GM19328 (cell line): ENCODE measurements at regions not wholly inside any gene's neighbourhood (a gene's known extent, or its start where the extent isn't known, plus 50 kb on each side); places are given as distances from the start of the nearest gene placed in this dataset.
"Not testable (repeated sequence)": the region's sequence is repeated elsewhere in the genome, so short reads cannot be mapped to it uniquely, and the experiment has no call there.

Source experiments
- ATAC-seq: cut with Tn5 transposase; IDR thresholded peaks from one replicate; pipeline ENCODE4 v1.9.1; 2021; ENCODE audit warnings: mild to moderate bottlenecking, moderate library complexity; ENCODE audit not compliant: unreplicated experiment

GRCh38 chr6:40849546-40849945 is 189.5 kb downstream of the UNC5CL start:
- ATAC-seq = no peak

DNA sequence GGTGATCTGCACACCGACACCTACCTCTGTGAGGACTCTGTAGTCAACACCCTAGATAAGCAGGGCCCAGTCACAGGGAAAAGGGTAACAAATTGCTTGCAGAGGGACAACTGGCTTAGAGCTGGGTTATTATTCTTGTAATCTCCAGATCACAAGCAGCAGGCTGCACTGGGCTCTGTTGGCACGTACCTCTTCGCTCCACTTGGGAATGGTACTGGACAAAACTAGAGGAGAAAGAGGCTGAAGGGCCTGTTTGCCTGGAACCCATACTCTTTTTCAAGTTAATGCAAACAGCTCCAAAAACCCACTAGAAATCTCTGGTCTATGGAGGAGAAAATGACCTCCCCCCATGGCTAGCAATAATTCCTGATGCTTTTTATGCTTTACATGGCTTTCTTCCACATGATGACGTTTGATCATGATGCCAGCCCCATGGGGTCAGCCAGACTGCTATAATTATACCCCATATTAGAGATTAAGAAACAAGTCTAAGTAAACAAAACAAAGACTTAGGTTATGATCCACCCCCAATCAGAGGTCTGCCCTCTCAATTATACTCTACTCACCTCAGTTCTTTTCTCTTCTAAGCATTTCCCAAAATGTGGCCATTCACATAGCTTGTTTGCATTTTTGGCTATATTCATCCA is 190.0 kb downstream of the UNC5CL start:
- ATAC-seq = no peak

DNA sequence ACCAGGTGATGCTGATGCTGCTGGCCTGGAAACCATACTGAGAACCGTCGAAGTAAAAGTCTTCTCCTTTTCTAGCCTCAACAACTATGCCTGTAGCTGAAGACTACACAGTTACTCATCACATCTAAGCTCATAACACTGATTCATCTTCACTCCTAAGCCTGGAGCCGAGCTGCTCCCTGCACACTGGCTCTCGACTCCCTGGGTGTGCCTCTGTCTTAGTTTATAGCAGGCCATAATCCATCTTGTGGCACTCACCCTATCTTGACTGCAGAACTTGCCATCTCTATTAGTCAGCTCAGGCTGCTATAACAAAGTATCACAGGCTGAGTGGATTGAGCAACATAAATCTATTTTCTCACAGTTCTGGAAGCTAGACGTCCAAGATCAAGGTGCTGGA is 191.0 kb downstream of the UNC5CL start:
- no peak for ATAC-seq

DNA sequence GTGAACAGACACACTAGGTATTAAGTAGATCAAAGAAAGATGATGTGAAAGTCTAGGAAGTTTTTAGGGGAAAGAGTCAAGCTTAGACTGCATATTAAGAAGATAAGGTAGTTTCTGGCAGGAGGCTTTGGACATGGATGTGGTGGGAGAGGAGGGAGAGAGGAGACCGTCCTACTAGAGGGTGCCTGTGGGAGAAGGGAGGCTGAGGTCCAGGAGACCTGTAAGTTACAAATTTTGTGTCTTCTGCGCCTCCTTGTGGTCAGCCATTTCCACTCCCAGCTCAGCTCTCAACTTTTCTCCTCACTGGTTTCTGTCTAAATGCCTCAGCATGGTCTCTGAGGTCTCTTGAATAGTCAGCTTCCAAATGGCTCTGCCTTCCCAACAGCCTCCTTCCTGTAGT is 193.5 kb downstream of the UNC5CL start:
- no peak for ATAC-seq

GRCh38 chr6:40844246-40844645 is 194.8 kb downstream of the UNC5CL start:
- ATAC-seq = no peak

- no peak for ATAC-seq
Measured at GRCh38 chr6:40841721-40842120, 197.3 kb downstream of the UNC5CL start.

- no peak for ATAC-seq
Measured at GRCh38 chr6:40832691-40833090, 206.3 kb downstream of the UNC5CL start.

DNA sequence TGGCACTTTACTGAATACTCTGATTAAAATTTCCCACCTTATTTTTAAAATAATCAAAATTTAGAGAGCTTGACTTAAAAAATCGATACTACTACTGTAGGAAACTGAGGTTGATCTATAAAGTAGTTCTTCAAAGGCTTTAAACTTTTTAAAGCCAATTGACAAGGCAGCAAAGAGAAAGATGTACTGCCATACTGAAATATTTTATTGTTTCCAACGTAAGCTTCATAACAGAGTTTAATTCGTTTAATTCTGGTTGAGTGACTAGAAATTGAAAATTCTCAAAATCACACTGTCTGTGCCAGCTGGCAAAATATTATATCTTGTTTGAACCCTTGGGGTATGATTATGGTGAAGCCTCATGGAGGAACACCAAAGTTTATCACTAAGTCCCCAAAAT is 207.6 kb downstream of the UNC5CL start:
- ATAC-seq = no peak

DNA sequence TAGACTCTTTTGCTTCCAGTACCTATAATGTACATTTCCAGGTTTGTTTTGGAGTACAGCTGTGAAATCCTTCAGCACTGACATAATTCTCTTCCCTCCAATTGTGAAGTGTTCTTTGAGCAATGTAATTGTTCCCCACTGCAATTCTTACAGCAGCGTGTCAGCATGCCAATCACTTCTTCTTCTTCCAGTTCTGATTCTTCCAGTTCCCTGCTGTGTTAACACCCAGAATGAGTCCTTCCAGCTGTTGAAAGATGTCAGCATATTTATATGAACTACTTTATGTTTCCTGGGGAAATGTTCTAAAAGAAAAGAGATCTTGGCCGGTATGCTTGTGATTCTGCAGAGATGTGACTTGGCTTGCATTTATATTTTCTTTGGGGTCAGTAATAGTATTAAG is 213.9 kb downstream of the UNC5CL start:
- ATAC-seq = no peak

- not testable (repeated sequence) for ATAC-seq
Measured at GRCh38 chr6:40823917-40824891, 214.8 kb downstream of the UNC5CL start.

GRCh38 chr6:40822619-40823018 is 216.4 kb downstream of the UNC5CL start:
- ATAC-seq = no peak

- no peak for ATAC-seq
Measured at GRCh38 chr6:40819182-40819834, 219.7 kb downstream of the UNC5CL start.

GRCh38 chr6:40817369-40817768 is 221.7 kb downstream of the UNC5CL start:
- ATAC-seq = no peak

DNA sequence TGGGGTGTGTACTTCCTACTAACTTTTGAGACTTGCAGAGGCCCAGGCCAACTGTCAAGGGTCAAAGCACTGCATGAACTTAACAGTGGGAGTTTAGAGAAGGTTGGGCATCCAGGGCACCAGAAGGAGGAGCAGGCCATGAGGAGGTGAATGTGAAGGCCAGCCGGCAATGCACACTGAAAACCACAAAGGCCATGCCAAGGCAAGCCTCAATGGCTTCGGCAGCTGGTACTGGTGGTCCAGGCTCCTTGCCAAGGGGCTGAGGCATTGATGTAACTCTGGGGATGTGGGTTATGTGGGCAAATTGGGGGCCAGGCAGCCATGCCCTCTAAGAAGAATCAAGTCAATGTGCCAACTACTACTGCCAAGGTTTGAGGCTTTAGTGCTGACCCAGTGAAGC is 222.4 kb downstream of the UNC5CL start:
- no peak for ATAC-seq

- no peak for ATAC-seq
Measured at GRCh38 chr6:40815731-40816130, 223.3 kb downstream of the UNC5CL start.

DNA sequence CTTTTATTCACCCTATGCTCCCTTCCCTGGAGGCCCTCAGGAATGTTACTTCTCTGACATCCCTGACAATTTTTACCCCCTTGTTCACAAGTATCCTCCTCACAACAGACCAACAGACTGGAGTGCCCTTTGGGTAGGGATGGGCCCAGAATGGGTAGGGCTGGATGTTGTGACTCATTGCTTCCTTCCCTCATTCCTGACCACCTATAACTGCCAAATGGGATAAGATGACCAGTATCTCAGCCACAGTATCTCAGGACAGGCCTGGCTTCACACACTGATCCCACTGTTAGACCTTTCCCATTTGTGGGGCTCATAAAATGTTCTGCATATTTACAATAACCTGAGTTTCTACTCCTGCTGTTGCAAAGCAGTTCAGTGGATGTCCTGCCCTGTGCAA is 223.0 kb upstream of the LRFN2 start:
- no peak for ATAC-seq

DNA sequence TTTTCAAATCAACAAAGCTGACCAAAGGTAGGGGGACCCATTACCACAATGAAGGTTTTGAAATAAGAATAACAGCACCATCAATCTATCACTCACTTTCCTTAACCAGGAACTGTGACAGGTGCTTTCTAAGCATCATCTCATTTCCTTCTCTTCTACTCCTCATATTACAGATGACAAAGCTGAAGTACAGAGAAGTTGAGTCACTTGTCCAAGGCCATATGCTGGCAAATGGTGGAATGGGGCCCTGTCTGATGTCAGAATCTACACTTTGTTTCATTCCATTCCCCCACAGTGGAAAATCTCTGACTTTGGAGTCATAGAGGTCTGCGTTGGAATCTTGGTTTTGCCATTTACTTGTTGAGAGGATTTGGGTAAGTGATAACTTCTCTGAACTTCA is 222.5 kb upstream of the LRFN2 start:
- no peak for ATAC-seq

- ATAC-seq = no peak
Measured at GRCh38 chr6:40807484-40807883, 220.3 kb upstream of the LRFN2 start.

DNA sequence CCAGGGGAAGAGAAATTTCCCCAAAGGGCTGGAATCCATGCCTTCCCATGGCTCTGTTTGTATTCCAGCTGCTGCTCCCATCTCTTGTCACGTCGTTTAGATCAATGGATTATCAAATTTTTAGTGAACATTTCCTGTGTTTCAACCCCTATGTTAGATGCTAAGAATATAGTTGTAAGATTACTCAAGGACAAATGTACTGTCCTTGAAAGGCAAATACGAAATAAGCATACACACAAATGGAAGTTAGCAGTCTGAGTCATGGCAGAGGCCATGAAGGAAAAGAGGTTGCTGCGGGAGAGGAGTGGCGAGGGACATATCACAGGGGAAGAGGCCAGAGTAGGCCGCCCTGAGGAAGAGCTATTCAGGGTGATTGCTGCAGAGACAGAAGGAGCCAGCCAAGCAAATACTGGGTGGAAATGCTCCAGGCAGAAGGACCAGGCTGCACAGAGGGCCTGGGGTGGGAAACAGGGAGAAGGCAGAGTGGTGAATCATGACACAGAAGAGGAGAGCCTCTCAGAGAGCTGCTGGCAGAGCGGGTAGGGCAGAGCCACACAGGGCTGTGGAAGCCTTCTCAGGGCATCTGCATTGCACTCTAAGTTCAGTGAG is 219.2 kb upstream of the LRFN2 start:
- ATAC-seq = no peak

DNA sequence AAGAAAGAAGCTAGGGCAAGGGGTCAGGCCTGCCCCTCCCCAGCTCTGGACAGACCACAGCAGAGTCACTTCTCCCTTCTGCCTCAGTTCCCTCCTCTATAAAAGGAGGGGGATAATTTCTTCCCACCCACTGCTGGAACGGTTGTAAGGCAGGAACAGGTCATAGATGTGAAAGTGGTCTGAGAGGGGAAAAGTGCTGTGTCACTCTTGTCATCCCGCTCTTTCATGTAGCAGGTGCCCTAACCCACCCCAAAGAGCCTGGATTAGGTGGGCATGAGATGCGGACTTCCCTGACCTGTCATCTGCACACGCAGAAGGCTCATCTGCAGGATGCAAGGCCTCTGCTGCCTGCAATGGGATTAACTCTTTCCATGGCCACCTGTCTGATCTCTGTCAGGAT is 218.2 kb upstream of the LRFN2 start:
- ATAC-seq = no peak

DNA sequence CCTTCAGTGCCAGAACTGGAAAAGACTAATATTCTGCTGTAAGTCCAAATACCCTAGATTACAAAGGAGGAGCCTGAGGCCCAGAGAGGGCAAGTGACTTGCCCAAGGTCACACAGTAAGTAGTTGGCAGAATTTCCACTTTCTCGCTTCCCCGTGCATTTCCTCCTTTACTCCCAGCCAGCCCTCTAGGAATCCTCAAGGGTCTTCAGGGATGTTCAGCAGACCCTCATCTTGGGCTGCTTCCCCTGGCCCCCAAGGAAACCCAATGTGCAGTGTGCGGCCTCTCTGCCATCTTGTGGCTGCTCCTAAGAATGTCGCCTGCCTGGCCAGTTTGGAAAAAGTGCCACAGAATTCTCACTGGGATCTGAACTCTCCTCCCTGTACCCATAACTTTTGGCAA is 217.7 kb upstream of the LRFN2 start:
- no peak for ATAC-seq
